Ishikawa (cell line): ENCODE measurements at regions not wholly inside any gene's neighbourhood (a gene's known extent, or its start where the extent isn't known, plus 50 kb on each side); places are given as distances from the start of the nearest gene placed in this dataset.

ENCODE experiments used
- CEBPB ChIP-seq: IDR thresholded peaks from 2 replicates; pipeline ENCODE4 v1.6.1; 2012
- CREB1 ChIP-seq: IDR thresholded peaks from 2 replicates; pipeline ENCODE4 v1.6.1; 2012; ENCODE audit warnings: low read depth
- EGR1 ChIP-seq: IDR thresholded peaks from 2 replicates; pipeline ENCODE4 v1.6.1; 2012
- EP300 ChIP-seq: IDR thresholded peaks from 2 replicates; pipeline ENCODE4 v1.6.1; 2012; ENCODE audit warnings: borderline replicate concordance
- FOXM1 ChIP-seq: IDR thresholded peaks from 2 replicates; pipeline ENCODE4 v1.6.1; 2012; ENCODE audit warnings: low read depth, borderline replicate concordance
- NFIC ChIP-seq: IDR thresholded peaks from 2 replicates; pipeline ENCODE4 v1.6.1; 2012
- RAD21 ChIP-seq: IDR thresholded peaks from 2 replicates; pipeline ENCODE4 v1.6.1; 2012; ENCODE audit warnings: low read depth
- TAF1 ChIP-seq: IDR thresholded peaks from 2 replicates; pipeline ENCODE4 v1.6.1; 2012; ENCODE audit warnings: low read depth, mild to moderate bottlenecking
- TCF12 ChIP-seq: IDR thresholded peaks from 2 replicates; pipeline ENCODE4 v1.6.1; 2012; ENCODE audit warnings: low read depth
- TEAD4 ChIP-seq: IDR thresholded peaks from 2 replicates; pipeline ENCODE4 v1.6.1; 2012
- YY1 ChIP-seq: IDR thresholded peaks from 2 replicates; pipeline ENCODE4 v1.6.1; 2012; ENCODE audit warnings: low read depth
- ZBTB7A ChIP-seq: IDR thresholded peaks from 2 replicates; pipeline ENCODE4 v1.6.1; 2012; ENCODE audit warnings: low read depth
- TF ChIP-seq, protein P1 (sequence below): IDR thresholded peaks from 2 replicates; pipeline ENCODE4 v1.6.1; 2012; ENCODE audit warnings: low read depth, mild to moderate bottlenecking
- TF ChIP-seq, protein P2 (sequence below): IDR thresholded peaks from 2 replicates; pipeline ENCODE4 v1.6.1; 2012
- TF ChIP-seq, protein P3 (sequence below): IDR thresholded peaks from 2 replicates; pipeline ENCODE4 v1.6.1; 2012

DNA sequence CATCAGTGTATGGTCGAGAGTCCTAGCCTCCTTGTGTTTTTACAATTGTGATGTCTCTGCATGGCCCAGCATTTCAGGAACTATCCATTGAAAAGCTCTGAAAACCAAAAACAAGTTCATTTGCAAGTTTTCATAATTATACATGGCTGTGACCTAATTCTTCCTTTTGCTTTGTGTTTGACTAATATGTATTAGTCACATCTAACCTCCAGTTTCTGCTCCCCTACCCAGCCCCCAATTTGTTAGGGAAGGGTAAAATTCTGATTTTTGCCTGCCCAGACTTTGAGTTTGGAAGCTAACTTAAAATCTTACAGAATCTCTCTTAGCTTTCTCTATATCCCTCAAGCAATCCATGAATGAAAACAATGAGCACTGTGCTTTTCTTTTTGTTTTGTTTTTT lies 128.2 kb upstream of the SEMA6A start:
- no peak for TF ChIP-seq ZBTB7A
- no peak for TF ChIP-seq TCF12
- TF ChIP-seq EP300: no peak
- TF ChIP-seq FOXM1: no peak

DNA sequence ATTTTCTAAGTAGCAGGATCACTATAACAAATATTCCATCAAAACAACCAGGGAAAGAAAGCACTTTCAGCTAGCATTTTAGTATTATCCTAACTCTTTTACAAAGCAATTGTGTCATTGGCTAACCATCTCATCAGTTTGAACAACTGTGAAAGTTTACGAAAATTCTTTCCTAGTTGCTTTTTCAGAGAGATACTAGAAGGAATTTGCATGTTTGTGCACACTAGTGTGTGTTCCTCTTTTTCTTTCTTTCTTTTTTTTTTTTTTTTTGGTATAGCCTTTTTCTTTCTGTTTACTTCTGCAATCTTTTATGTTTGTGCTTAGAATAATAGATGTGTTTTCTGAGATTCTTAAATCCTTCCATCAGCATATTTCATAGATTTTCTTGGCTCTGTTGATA lies 124.7 kb upstream of the SEMA6A start:
- TF ChIP-seq YY1 (no peak), EP300 (no peak), EGR1 (no peak), RAD21 (no peak), CREB1 (no peak), TAF1 (no peak), TCF12 (no peak), TEAD4 (no peak), ZBTB7A (no peak), FOXM1 (no peak), NFIC (no peak), CEBPB (no peak)
- TF ChIP-seq, protein P1, sequence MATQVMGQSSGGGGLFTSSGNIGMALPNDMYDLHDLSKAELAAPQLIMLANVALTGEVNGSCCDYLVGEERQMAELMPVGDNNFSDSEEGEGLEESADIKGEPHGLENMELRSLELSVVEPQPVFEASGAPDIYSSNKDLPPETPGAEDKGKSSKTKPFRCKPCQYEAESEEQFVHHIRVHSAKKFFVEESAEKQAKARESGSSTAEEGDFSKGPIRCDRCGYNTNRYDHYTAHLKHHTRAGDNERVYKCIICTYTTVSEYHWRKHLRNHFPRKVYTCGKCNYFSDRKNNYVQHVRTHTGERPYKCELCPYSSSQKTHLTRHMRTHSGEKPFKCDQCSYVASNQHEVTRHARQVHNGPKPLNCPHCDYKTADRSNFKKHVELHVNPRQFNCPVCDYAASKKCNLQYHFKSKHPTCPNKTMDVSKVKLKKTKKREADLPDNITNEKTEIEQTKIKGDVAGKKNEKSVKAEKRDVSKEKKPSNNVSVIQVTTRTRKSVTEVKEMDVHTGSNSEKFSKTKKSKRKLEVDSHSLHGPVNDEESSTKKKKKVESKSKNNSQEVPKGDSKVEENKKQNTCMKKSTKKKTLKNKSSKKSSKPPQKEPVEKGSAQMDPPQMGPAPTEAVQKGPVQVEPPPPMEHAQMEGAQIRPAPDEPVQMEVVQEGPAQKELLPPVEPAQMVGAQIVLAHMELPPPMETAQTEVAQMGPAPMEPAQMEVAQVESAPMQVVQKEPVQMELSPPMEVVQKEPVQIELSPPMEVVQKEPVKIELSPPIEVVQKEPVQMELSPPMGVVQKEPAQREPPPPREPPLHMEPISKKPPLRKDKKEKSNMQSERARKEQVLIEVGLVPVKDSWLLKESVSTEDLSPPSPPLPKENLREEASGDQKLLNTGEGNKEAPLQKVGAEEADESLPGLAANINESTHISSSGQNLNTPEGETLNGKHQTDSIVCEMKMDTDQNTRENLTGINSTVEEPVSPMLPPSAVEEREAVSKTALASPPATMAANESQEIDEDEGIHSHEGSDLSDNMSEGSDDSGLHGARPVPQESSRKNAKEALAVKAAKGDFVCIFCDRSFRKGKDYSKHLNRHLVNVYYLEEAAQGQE: no peak
- TF ChIP-seq, protein P2, sequence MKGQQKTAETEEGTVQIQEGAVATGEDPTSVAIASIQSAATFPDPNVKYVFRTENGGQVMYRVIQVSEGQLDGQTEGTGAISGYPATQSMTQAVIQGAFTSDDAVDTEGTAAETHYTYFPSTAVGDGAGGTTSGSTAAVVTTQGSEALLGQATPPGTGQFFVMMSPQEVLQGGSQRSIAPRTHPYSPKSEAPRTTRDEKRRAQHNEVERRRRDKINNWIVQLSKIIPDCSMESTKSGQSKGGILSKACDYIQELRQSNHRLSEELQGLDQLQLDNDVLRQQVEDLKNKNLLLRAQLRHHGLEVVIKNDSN: no peak
- TF ChIP-seq, protein P3, sequence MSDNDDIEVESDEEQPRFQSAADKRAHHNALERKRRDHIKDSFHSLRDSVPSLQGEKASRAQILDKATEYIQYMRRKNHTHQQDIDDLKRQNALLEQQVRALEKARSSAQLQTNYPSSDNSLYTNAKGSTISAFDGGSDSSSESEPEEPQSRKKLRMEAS: no peak

DNA sequence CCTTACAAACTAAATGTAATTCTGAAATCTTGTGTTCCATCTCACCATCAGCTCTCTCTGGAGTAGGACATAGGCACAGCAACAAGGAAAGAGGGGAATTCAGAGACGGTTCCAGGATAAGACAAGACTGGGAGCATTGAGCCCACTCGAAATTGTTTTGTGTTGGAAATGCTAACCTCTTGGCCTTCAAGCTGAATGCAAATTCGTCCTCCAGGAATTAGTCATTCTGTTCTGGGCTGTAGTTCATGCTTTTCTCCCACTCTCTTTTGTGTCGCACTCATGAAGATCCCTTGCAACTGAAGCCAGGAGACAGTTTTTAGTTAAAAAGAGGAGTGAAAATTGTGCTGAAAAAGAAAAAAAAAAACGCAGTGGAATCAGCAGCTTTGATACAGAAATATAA lies 121.7 kb upstream of the SEMA6A start:
- TF ChIP-seq TCF12 (no peak), FOXM1 (no peak), EGR1 (no peak), YY1 (no peak), EP300 (no peak), NFIC (no peak), TEAD4 (no peak), CREB1 (no peak), RAD21 (no peak), ZBTB7A (no peak), CEBPB (no peak), TAF1 (no peak)
- TF ChIP-seq, protein P1: no peak
- TF ChIP-seq, protein P2: no peak
- TF ChIP-seq, protein P3: no peak

DNA sequence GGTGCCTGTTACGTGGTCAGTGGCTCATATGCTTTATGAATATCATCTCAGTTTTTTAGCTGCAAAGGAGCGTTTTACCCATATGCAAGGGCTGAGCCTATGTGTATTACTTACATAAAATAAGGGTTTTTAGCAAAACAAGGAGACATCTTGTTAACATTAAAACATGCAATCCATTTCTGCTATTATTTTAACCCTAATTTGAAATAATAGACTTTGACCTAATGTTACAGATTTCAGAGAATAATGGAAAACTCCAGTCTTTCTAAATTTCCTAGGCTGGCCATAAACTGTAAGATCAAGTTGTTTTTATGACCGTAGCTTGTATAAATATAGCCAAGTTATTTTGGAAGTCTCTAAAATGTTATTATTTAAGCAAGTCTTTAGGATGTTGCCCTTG lies 121.1 kb upstream of the SEMA6A start:
- TF ChIP-seq TAF1: no peak
- TF ChIP-seq RAD21: no peak
- TF ChIP-seq, protein P1: no peak
- no peak for TF ChIP-seq CREB1
- TF ChIP-seq FOXM1: no peak
- TF ChIP-seq EP300: no peak
- no peak for TF ChIP-seq NFIC
- no peak for TF ChIP-seq ZBTB7A
- TF ChIP-seq TCF12: no peak
- no peak for TF ChIP-seq EGR1
- no peak for TF ChIP-seq YY1
- no peak for TF ChIP-seq CEBPB
- TF ChIP-seq, protein P3: no peak
- TF ChIP-seq TEAD4: no peak
- TF ChIP-seq, protein P2: no peak
